SK-N-MC (cell line): ENCODE measurements at regions not wholly inside any gene's neighbourhood (a gene's known extent, or its start where the extent isn't known, plus 50 kb on each side); places are given as distances from the start of the nearest gene placed in this dataset.

Source experiments
- DNase-seq: peaks from one replicate; pipeline ENCODE4 v3.0.0-alpha.2; 2011; ENCODE audit warnings: low read depth, low spot score
- H3K27ac ChIP-seq: fragments of 200-600 bp; sonication (generic); 2 replicates; pipeline ENCODE4 v1.5.1; 2016; ENCODE audit warnings: mixed run types
- H3K36me3 ChIP-seq: fragments of 200-600 bp; sonication (generic); 2 replicates; pipeline ENCODE4 v1.6.1; 2017; ENCODE audit warnings: antibody characterized with exemption, low read length, mixed read lengths; ENCODE audit not compliant: insufficient read depth
- H3K4me3 ChIP-seq: fragments of 200-600 bp; sonication (generic); 2 replicates; pipeline ENCODE4 v1.5.1; 2016
- H3K9ac ChIP-seq: fragments of 200-600 bp; sonication (generic); 2 replicates; pipeline ENCODE4 v1.8.0; 2017; ENCODE audit warnings: mixed run types, mixed read lengths; ENCODE audit not compliant: insufficient read length
- H3K9me3 ChIP-seq: fragments of 200-600 bp; sonication (generic); 2 replicates; pipeline ENCODE4 v1.6.1; 2017; ENCODE audit warnings: low read depth, mild to moderate bottlenecking, antibody characterized with exemption, low read length, moderate library complexity, mixed read lengths
- EZH2 ChIP-seq: fragments of 200-600 bp; sonication (generic); IDR thresholded peaks from one replicate; pipeline ENCODE4 v1.6.1; 2017; ENCODE audit warnings: antibody characterized with exemption
- FOXP2 ChIP-seq: optimal IDR thresholded peaks from 2 replicates; pipeline ENCODE3; 2011; ENCODE audit warnings: mild to moderate bottlenecking, moderate library complexity; ENCODE audit not compliant: insufficient read depth; ENCODE audit errors: extremely low read length, control extremely low read depth
- POLR2AphosphoS5 ChIP-seq: IDR thresholded peaks from 2 replicates; pipeline ENCODE4 v1.6.1; 2012; ENCODE audit warnings: mild to moderate bottlenecking, low read depth, low read length, borderline replicate concordance

GRCh38 chr11:80122211-80122610 is 681.4 kb upstream of the TENM4 start:
- TF ChIP-seq EZH2 (no peak), POLR2AphosphoS5 (no peak), FOXP2 (no peak)
- Histone ChIP-seq H3K4me3 (no peak overlapping the region), H3K9me3 (no peaks in the 10 kb centered on the region), H3K36me3 (no peaks in the 10 kb centered on the region), H3K27ac (no peak overlapping the region), H3K9ac (no peak overlapping the region)
- DNase-seq = no peak

- TF ChIP-seq POLR2AphosphoS5 = no peak
- TF ChIP-seq EZH2 = no peak
- TF ChIP-seq FOXP2 = no peak
- DNase-seq = no peak
Measured at GRCh38 chr11:80118073-80118472, 677.2 kb upstream of the TENM4 start.

GRCh38 chr11:80116796-80117195 is 676.0 kb upstream of the TENM4 start:
- Histone ChIP-seq H3K9ac (no peak overlapping the region), H3K9me3 (no peaks in the 10 kb centered on the region), H3K27ac (no peak overlapping the region), H3K4me3 (no peak overlapping the region), H3K36me3 (no peaks in the 10 kb centered on the region)
- DNase-seq = no peak
- TF ChIP-seq FOXP2 = no peak
- no peak for TF ChIP-seq POLR2AphosphoS5
- TF ChIP-seq EZH2 = no peak

More at GRCh38 chr11:80118073-80118472, 677.2 kb upstream of the TENM4 start:
- H3K9ac ChIP-seq = no peak overlapping the region
- H3K27ac ChIP-seq = no peak overlapping the region
- no peaks in the 10 kb centered on the region for H3K36me3 ChIP-seq
- H3K9me3 ChIP-seq = no peaks in the 10 kb centered on the region
- no peak overlapping the region for H3K4me3 ChIP-seq

GRCh38 chr11:80109652-80110051 is 668.8 kb upstream of the TENM4 start:
- no peak for DNase-seq
- Histone ChIP-seq H3K27ac (no peak overlapping the region), H3K9ac (no peak overlapping the region), H3K4me3 (no peak overlapping the region), H3K9me3 (no peaks in the 10 kb centered on the region), H3K36me3 (no peaks in the 10 kb centered on the region)
- TF ChIP-seq POLR2AphosphoS5 (no peak), EZH2 (no peak), FOXP2 (no peak)

GRCh38 chr11:80109031-80109430 is 668.2 kb upstream of the TENM4 start:
- Histone ChIP-seq H3K9me3 (no peaks in the 10 kb centered on the region), H3K9ac (no peak overlapping the region), H3K27ac (no peak overlapping the region), H3K36me3 (no peaks in the 10 kb centered on the region), H3K4me3 (no peak overlapping the region)
- no peak for DNase-seq
- TF ChIP-seq EZH2 (no peak), FOXP2 (no peak), POLR2AphosphoS5 (no peak)

- H3K9ac ChIP-seq = no peak overlapping the region
- H3K36me3 ChIP-seq = no peaks in the 10 kb centered on the region
- DNase-seq = no peak
- TF ChIP-seq EZH2 (no peak), POLR2AphosphoS5 (no peak), FOXP2 (no peak)
- H3K9me3 ChIP-seq = no peaks in the 10 kb centered on the region
- H3K4me3 ChIP-seq = no peak overlapping the region
- no peak overlapping the region for H3K27ac ChIP-seq
Measured at GRCh38 chr11:80107415-80107814, 666.6 kb upstream of the TENM4 start.

- Histone ChIP-seq H3K4me3 (no peak overlapping the region), H3K9ac (no peak overlapping the region), H3K27ac (no peak overlapping the region), H3K9me3 (no peaks in the 10 kb centered on the region), H3K36me3 (no peaks in the 10 kb centered on the region)
- DNase-seq = no peak
- no peak for TF ChIP-seq EZH2
- TF ChIP-seq FOXP2 = no peak
- TF ChIP-seq POLR2AphosphoS5 = no peak
Measured at GRCh38 chr11:80104191-80104590, 663.4 kb upstream of the TENM4 start.

GRCh38 chr11:80103142-80103859 is 662.5 kb upstream of the TENM4 start:
- DNase-seq = no peak
- Histone ChIP-seq H3K9me3 (no peaks in the 10 kb centered on the region), H3K36me3 (no peaks in the 10 kb centered on the region), H3K9ac (no peak overlapping the region), H3K4me3 (no peak overlapping the region), H3K27ac (no peak overlapping the region)
- TF ChIP-seq FOXP2 (no peak), POLR2AphosphoS5 (no peak), EZH2 (no peak)

- H3K27ac ChIP-seq = no peak overlapping the region
- no peak for TF ChIP-seq FOXP2
- no peak for TF ChIP-seq POLR2AphosphoS5
- no peak for TF ChIP-seq EZH2
- H3K9ac ChIP-seq = no peak overlapping the region
- no peak for DNase-seq
- no peaks in the 10 kb centered on the region for H3K36me3 ChIP-seq
- no peaks in the 10 kb centered on the region for H3K9me3 ChIP-seq
- H3K4me3 ChIP-seq = no peak overlapping the region
Measured at GRCh38 chr11:80097146-80097545, 656.3 kb upstream of the TENM4 start.
